Myocyte (in vitro differentiated cells): ENCODE measurements at regions not wholly inside any gene's neighbourhood (a gene's known extent, or its start where the extent isn't known, plus 50 kb on each side); places are given as distances from the start of the nearest gene placed in this dataset.

Source experiments
- DNase-seq: peaks from one replicate; pipeline ENCODE4 v3.0.0-alpha.2; 2012; ENCODE audit warnings: low read depth

- DNase-seq, result no peak
Observed at GRCh38 chr4:41883988-41884734, 51.1 kb upstream of the TMEM33 start.

GRCh38 chr4:41882625-41883347 is 52.4 kb upstream of the TMEM33 start:
- DNase-seq, result peak; percentile 39

- no peak for DNase-seq
Observed at GRCh38 chr4:41881981-41882624, 53.1 kb upstream of the TMEM33 start.

- DNase-seq, result no peak
Observed at GRCh38 chr4:41880840-41881831, 54.1 kb upstream of the TMEM33 start.

- no peak for DNase-seq
Observed at GRCh38 chr4:41880022-41880837, 55.0 kb upstream of the TMEM33 start.

- DNase-seq, result no peak
Observed at GRCh38 chr4:41879552-41879951, 55.7 kb upstream of the TMEM33 start.

- no peak for DNase-seq
Observed at GRCh38 chr4:41878991-41879491, 56.2 kb upstream of the TMEM33 start.

- DNase-seq, result no peak
Observed at GRCh38 chr4:41878170-41878969, 56.9 kb upstream of the TMEM33 start.

- DNase-seq, result no peak
Observed at GRCh38 chr4:41877020-41877796, 58.0 kb upstream of the TMEM33 start.

GRCh38 chr4:41874873-41875272 is 60.4 kb upstream of the TMEM33 start:
- DNase-seq, result no peak

GRCh38 chr4:41874398-41874797 is 60.8 kb upstream of the TMEM33 start:
- DNase-seq, result no peak

- no peak for DNase-seq
Observed at GRCh38 chr4:41873380-41874295, 61.6 kb upstream of the TMEM33 start.

GRCh38 chr4:41870035-41870434 is 65.2 kb upstream of the TMEM33 start:
- DNase-seq, result no peak

GRCh38 chr4:41866799-41867677 is 68.2 kb upstream of the TMEM33 start:
- DNase-seq, result no peak

GRCh38 chr4:41865981-41866798 is 69.0 kb upstream of the TMEM33 start:
- DNase-seq, result no peak
